HCT116 (cell line): ENCODE measurements at regions not wholly inside any gene's neighbourhood (a gene's known extent, or its start where the extent isn't known, plus 50 kb on each side); places are given as distances from the start of the nearest gene placed in this dataset.

Experiments
- ATAC-seq: fragments of 200-7000 bp; cut with Tn5 transposase; 2 replicates; pipeline ENCODE4 v1.9.1; 2020; ENCODE audit warnings: mild to moderate bottlenecking, moderate library complexity
- BruUV-seq: library from RNA; stranded (reverse); fragments of 400-500 nt; replicated peaks from 2 replicates; lab custom pipeline; 2021; lab: Mats Ljungman, UMichigan
- CTCF ChIA-PET: fragments of 300-600 bp; sonication (Branson Sonifier 250); formaldehyde crosslinking; loops from one replicate; lab custom pipeline; 2021; ENCODE audit warnings: antibody characterized with exemption; lab: Charles Lee
- POLR2A ChIA-PET: fragments of 300-600, 350-600 bp; sonication (Branson Sonifier 250); formaldehyde crosslinking; loops from one replicate; lab custom pipeline; 2021; ENCODE audit warnings: antibody characterized with exemption; lab: Charles Lee
- RAD21 ChIA-PET, 2 experiments: fragments of 300-600 bp; sonication (Branson Sonifier 250); formaldehyde crosslinking; loops; one replicate each; lab custom pipeline; 2023; ENCODE audit warnings: low total read pairs in 2 of 2; ENCODE audit not compliant: uncharacterized antibody in 2 of 2, unreplicated experiment in 2 of 2, low non-redundant PET in 1 of 2; lab: Charles Lee
- DNase-seq: peaks from one replicate; pipeline ENCODE4 v3.0.0-alpha.2; 2010; ENCODE audit warnings: low read depth, low spot score
- H2AFZ ChIP-seq: fragments of 200-600 bp; shearing (Covaris generic), sonication (generic); 2 replicates; pipeline ENCODE4 v1.6.1; 2017; ENCODE audit warnings: low read depth, mixed run types, mixed read lengths, antibody characterized with exemption, low read length; ENCODE audit not compliant: poor library complexity, severe bottlenecking
- H3K27ac ChIP-seq: 2 replicates; pipeline ENCODE4 v1.5.1; 2012; ENCODE audit warnings: low read depth, low read length
- H3K27me3 ChIP-seq: fragments of 200-600 bp; sonication (generic); 2 replicates; pipeline ENCODE4 v1.6.1; 2016; ENCODE audit warnings: mixed run types, low read length, mixed read lengths; ENCODE audit not compliant: insufficient read depth
- H3K36me3 ChIP-seq, 2 experiments: fragments of 200-500 bp in 1 of 2; fragments of 200-600 bp in 1 of 2; sonication (Bioruptor generic) in 1 of 2; sonication (generic) in 1 of 2; 2 replicates each; pipeline versions ENCODE4 v1.5.1 to v1.6.1; 2014 to 2016; ENCODE audit warnings: low read length in 2 of 2, inconsistent platforms in 1 of 2, mixed read lengths in 1 of 2, mixed run types in 1 of 2; ENCODE audit not compliant: insufficient read depth in 2 of 2, control insufficient read depth in 1 of 2
- H3K4me1 ChIP-seq, 2 experiments: fragments of 200-600 bp in 1 of 2; sonication (generic) in 1 of 2; 2 replicates each; pipeline versions ENCODE4 v1.5.1 to v1.6.1; 2012 to 2017; ENCODE audit warnings: low read length in 2 of 2, inconsistent platforms in 1 of 2, mild to moderate bottlenecking in 1 of 2, mixed read lengths in 1 of 2, mixed run types in 1 of 2, moderate library complexity in 1 of 2; ENCODE audit not compliant: insufficient read depth in 2 of 2, control insufficient read depth in 1 of 2
- H3K4me2 ChIP-seq: fragments of 200-600 bp; sonication (generic); 2 replicates; pipeline ENCODE4 v1.6.1; 2017; ENCODE audit warnings: mixed run types, low read length, mixed read lengths
- H3K4me3 ChIP-seq, 2 experiments: fragments of 200-600 bp in 1 of 2; sonication (generic) in 1 of 2; replicated peaks in 1 of 2; 2 replicates each; pipeline ENCODE4 v1.5.1; 2011 to 2016; ENCODE audit warnings: low read length in 2 of 2, control low read depth in 1 of 2, low read depth in 1 of 2, mild to moderate bottlenecking in 1 of 2, mixed read lengths in 1 of 2, mixed run types in 1 of 2
- H3K79me2 ChIP-seq: fragments of 200-600 bp; sonication (generic); 2 replicates; pipeline ENCODE4 v1.6.1; 2017; ENCODE audit warnings: mild to moderate bottlenecking, mixed run types, low read length, moderate library complexity, mixed read lengths; ENCODE audit not compliant: insufficient read depth
- H3K9ac ChIP-seq: fragments of 200-600 bp; sonication (generic); 2 replicates; pipeline ENCODE4 v1.6.1; 2016; ENCODE audit warnings: low read length, mixed read lengths
- H3K9me2 ChIP-seq: fragments of 200-600 bp; sonication (generic), shearing (Covaris generic); 2 replicates; pipeline ENCODE4 v1.6.1; 2017; ENCODE audit warnings: mixed run types, mild to moderate bottlenecking, moderate library complexity; ENCODE audit not compliant: insufficient read depth
- H3K9me3 ChIP-seq, 2 experiments: fragments of 200-500 bp in 1 of 2; fragments of 200-600 bp in 1 of 2; sonication (Bioruptor generic) in 1 of 2; sonication (generic) in 1 of 2; 2 replicates each; pipeline ENCODE4 v1.6.1; 2014 to 2017; ENCODE audit warnings: low read length in 2 of 2, mixed read lengths in 2 of 2, inconsistent platforms in 1 of 2, low read depth in 1 of 2, mild to moderate bottlenecking in 1 of 2, mixed run types in 1 of 2, moderate library complexity in 1 of 2; ENCODE audit not compliant: control insufficient read depth in 1 of 2, insufficient read depth in 1 of 2
- H4K20me1 ChIP-seq: fragments of 200-600 bp; sonication (generic), shearing (Covaris generic); 2 replicates; pipeline ENCODE4 v1.6.1; 2017; ENCODE audit warnings: mixed run types, mild to moderate bottlenecking, moderate library complexity; ENCODE audit not compliant: insufficient read depth
- CBX3 ChIP-seq: IDR thresholded peaks from 2 replicates; pipeline ENCODE4 v1.6.1; 2012; ENCODE audit warnings: low read depth
- CEBPB ChIP-seq: IDR thresholded peaks from 2 replicates; pipeline ENCODE4 v1.6.1; 2012; ENCODE audit warnings: low read depth
- EGR1 ChIP-seq: IDR thresholded peaks from 2 replicates; pipeline ENCODE4 v1.6.1; 2012; ENCODE audit warnings: low read depth
- ELF1 ChIP-seq: IDR thresholded peaks from 2 replicates; pipeline ENCODE4 v1.6.1; 2012; ENCODE audit warnings: low read depth, borderline replicate concordance
- EZH2phosphoT487 ChIP-seq: fragments of 200-600 bp; IDR thresholded peaks from 2 replicates; pipeline ENCODE4 v1.6.1; 2018; ENCODE audit warnings: antibody characterized with exemption, borderline replicate concordance
- FOSL1 ChIP-seq: IDR thresholded peaks from 2 replicates; pipeline ENCODE4 v1.6.1; 2012; ENCODE audit warnings: low read depth
- JUND ChIP-seq: IDR thresholded peaks from 2 replicates; pipeline ENCODE4 v1.6.1; 2012
- POLR2A ChIP-seq: IDR thresholded peaks from 2 replicates; pipeline ENCODE4 v1.7.0; 2011; ENCODE audit warnings: borderline replicate concordance; ENCODE audit not compliant: insufficient read depth, insufficient read length; ENCODE audit errors: extremely low read depth
- POLR2AphosphoS5 ChIP-seq: IDR thresholded peaks from 2 replicates; pipeline ENCODE4 v1.6.1; 2011; ENCODE audit warnings: mild to moderate bottlenecking, low read depth, low read length, moderate library complexity
- RAD21 ChIP-seq: IDR thresholded peaks from 2 replicates; pipeline ENCODE4 v1.6.1; 2012; ENCODE audit warnings: low read depth, mild to moderate bottlenecking
- SP1 ChIP-seq: IDR thresholded peaks from 2 replicates; pipeline ENCODE4 v1.6.1; 2012; ENCODE audit warnings: low read depth
- TCF7L2 ChIP-seq: IDR thresholded peaks from 2 replicates; pipeline ENCODE4 v1.7.0; 2011; ENCODE audit warnings: borderline replicate concordance, inconsistent platforms; ENCODE audit not compliant: insufficient read depth, insufficient read length; ENCODE audit errors: extremely low read depth
- YY1 ChIP-seq: IDR thresholded peaks from 2 replicates; pipeline ENCODE4 v1.6.1; 2011; ENCODE audit warnings: low read length, low read depth, moderate library complexity, mild to moderate bottlenecking; ENCODE audit not compliant: insufficient replicate concordance; ENCODE audit errors: extremely low read depth
- ZNF274 ChIP-seq: fragments of 200-500 bp; sonication (Bioruptor generic); IDR thresholded peaks from 2 replicates; pipeline ENCODE4 v1.6.1; 2014; ENCODE audit warnings: mild to moderate bottlenecking, low read depth, low read length, inconsistent platforms
- intact Hi-C: fragments of 100-400 bp; cut with micrococcal nuclease; formaldehyde crosslinking; loops from 2 replicates; pipeline ENCODE4 v1.10.0; 2022
- TF ChIP-seq, protein P1 (sequence below): IDR thresholded peaks from 2 replicates; pipeline ENCODE4 v1.6.1; 2012
- TF ChIP-seq, protein P2 (sequence below): IDR thresholded peaks from 2 replicates; pipeline ENCODE4 v1.6.1; 2012
- TF ChIP-seq, protein P3 (sequence below): IDR thresholded peaks from 2 replicates; pipeline ENCODE4 v1.6.1; 2012; ENCODE audit warnings: low read depth

DNA sequence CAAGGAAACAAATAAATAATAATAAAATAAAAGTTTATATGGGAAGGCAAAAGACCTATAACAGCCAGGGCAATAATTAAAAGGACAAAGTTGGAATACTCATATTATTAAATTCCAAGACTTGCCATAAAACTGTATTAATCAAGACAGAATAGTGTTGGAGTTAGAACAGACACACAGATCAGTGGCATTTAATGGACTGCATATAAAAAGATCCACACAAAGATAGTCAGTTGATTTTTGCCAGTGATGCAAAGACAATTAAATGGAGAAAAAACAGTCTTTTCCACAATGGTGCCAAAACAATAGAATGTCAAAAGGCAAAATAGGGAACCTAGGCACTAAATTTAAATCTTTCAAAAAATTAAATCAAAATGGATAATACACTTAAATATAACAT, 587.1 kb upstream of the GRIA3 start:
- TF ChIP-seq FOSL1 (no peak), CBX3 (no peak), TCF7L2 (no peak)
- Histone ChIP-seq H3K27ac (no peak overlapping the region), H3K9ac (no peak overlapping the region), H3K9me2 (no peaks in the 10 kb centered on the region), H3K27me3 (no peaks in the 10 kb centered on the region), H4K20me1 (no peaks in the 10 kb centered on the region), H3K9me3 (no peaks in the 10 kb centered on the region), H3K36me3 (no peaks in the 10 kb centered on the region), H3K79me2 (no peaks in the 10 kb centered on the region), H3K4me3 (no peak overlapping the region), H2AFZ (no peak overlapping the region), H3K4me1 (no peaks in the 10 kb centered on the region), H3K4me2 (no peak overlapping the region)
- ChIA-PET POLR2A (no interaction called here), CTCF (no interaction called here), RAD21 (no interaction called here)
- DNase-seq (no peak), ATAC-seq (no peak)
- intact Hi-C loops: no loop called here
- BruUV-seq: no TSS peak

DNA sequence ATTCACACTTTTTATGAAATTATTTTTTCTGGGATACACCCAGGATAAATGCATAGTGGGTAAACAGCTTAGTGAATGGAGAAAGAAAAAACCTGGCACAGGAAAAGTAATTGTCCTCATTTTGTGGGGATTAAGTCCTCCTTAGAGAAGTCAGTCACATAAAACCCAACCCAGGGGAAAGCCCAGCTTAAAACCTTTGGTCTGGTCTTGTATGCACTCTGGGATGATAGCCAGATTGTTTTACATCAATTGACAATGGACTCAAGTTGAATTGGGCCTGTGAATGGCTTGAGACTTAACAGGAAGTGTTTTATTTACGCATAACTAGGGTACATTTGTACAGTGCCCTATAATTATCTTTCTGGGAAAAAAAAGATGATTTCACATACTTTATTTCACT, 561.3 kb upstream of the GRIA3 start:
- H3K27ac ChIP-seq: no peak overlapping the region
- H3K27me3 ChIP-seq: no peaks in the 10 kb centered on the region
- no peaks in the 10 kb centered on the region for H3K9me2 ChIP-seq
- H4K20me1 ChIP-seq: no peaks in the 10 kb centered on the region
- no peak overlapping the region for H2AFZ ChIP-seq
- no peaks in the 10 kb centered on the region for H3K9me3 ChIP-seq
- H3K4me1 ChIP-seq: no peaks in the 10 kb centered on the region
- POLR2A ChIA-PET: no interaction called here
- ATAC-seq (no peak), DNase-seq (no peak)
- CTCF ChIA-PET: no interaction called here
- no TSS peak for BruUV-seq
- no peak overlapping the region for H3K9ac ChIP-seq
- intact Hi-C loops: no loop called here
- RAD21 ChIA-PET: no interaction called here
- H3K36me3 ChIP-seq: no peaks in the 10 kb centered on the region
- H3K4me2 ChIP-seq: no peak overlapping the region
- no peaks in the 10 kb centered on the region for H3K79me2 ChIP-seq
- no peak overlapping the region for H3K4me3 ChIP-seq
- TF ChIP-seq SP1: no peak
- no peak for TF ChIP-seq CEBPB
- TF ChIP-seq FOSL1: no peak
- TF ChIP-seq, protein P1, sequence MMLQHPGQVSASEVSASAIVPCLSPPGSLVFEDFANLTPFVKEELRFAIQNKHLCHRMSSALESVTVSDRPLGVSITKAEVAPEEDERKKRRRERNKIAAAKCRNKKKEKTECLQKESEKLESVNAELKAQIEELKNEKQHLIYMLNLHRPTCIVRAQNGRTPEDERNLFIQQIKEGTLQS: no peak
- TF ChIP-seq, protein P2, sequence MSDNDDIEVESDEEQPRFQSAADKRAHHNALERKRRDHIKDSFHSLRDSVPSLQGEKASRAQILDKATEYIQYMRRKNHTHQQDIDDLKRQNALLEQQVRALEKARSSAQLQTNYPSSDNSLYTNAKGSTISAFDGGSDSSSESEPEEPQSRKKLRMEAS: no peak
- TF ChIP-seq ELF1: no peak
- no peak for TF ChIP-seq EGR1
- TF ChIP-seq RAD21: no peak
- TF ChIP-seq EZH2phosphoT487: no peak
- no peak for TF ChIP-seq JUND
- TF ChIP-seq, protein P3, sequence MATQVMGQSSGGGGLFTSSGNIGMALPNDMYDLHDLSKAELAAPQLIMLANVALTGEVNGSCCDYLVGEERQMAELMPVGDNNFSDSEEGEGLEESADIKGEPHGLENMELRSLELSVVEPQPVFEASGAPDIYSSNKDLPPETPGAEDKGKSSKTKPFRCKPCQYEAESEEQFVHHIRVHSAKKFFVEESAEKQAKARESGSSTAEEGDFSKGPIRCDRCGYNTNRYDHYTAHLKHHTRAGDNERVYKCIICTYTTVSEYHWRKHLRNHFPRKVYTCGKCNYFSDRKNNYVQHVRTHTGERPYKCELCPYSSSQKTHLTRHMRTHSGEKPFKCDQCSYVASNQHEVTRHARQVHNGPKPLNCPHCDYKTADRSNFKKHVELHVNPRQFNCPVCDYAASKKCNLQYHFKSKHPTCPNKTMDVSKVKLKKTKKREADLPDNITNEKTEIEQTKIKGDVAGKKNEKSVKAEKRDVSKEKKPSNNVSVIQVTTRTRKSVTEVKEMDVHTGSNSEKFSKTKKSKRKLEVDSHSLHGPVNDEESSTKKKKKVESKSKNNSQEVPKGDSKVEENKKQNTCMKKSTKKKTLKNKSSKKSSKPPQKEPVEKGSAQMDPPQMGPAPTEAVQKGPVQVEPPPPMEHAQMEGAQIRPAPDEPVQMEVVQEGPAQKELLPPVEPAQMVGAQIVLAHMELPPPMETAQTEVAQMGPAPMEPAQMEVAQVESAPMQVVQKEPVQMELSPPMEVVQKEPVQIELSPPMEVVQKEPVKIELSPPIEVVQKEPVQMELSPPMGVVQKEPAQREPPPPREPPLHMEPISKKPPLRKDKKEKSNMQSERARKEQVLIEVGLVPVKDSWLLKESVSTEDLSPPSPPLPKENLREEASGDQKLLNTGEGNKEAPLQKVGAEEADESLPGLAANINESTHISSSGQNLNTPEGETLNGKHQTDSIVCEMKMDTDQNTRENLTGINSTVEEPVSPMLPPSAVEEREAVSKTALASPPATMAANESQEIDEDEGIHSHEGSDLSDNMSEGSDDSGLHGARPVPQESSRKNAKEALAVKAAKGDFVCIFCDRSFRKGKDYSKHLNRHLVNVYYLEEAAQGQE: no peak
- no peak for TF ChIP-seq POLR2AphosphoS5
- no peak for TF ChIP-seq YY1
- no peak for TF ChIP-seq ZNF274
- no peak for TF ChIP-seq POLR2A
